ENCODE measurements at regions not wholly inside any gene's neighbourhood (a gene's known extent, or its start where the extent isn't known, plus 50 kb on each side); places are given as distances from the start of the nearest gene placed in this dataset.

DNA sequence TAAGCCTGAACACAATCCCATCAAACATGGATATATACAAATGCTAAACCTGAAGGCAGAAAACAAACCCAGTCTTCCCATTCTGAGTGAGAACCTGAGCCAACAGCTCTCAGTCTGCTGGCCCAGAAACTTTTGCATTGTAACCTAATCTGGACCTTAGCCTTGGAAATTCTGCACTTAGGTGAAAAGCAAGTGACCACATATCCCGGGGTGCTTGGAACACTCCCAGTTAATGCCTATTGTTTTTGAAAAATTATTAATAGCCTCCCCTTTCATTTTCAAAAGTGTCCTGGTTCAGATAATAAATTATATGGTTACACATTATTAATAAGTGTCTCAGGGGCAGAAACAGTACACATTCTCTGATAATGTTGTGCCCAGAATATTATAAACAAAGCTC is 228.3 kb upstream of the TARS1 start:
- ChIA-PET POLR2A (ENCODE audit: low non-redundant PET) (no interaction called here), CTCF (no interaction called here)
- DNase-seq (ENCODE audit: low spot score), result no peak
- TF ChIP-seq, protein P1, sequence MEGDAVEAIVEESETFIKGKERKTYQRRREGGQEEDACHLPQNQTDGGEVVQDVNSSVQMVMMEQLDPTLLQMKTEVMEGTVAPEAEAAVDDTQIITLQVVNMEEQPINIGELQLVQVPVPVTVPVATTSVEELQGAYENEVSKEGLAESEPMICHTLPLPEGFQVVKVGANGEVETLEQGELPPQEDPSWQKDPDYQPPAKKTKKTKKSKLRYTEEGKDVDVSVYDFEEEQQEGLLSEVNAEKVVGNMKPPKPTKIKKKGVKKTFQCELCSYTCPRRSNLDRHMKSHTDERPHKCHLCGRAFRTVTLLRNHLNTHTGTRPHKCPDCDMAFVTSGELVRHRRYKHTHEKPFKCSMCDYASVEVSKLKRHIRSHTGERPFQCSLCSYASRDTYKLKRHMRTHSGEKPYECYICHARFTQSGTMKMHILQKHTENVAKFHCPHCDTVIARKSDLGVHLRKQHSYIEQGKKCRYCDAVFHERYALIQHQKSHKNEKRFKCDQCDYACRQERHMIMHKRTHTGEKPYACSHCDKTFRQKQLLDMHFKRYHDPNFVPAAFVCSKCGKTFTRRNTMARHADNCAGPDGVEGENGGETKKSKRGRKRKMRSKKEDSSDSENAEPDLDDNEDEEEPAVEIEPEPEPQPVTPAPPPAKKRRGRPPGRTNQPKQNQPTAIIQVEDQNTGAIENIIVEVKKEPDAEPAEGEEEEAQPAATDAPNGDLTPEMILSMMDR (conservative IDR thresholded peaks at IDR 0.05; ENCODE audit: low read depth), result no peak
- no peak overlapping the region for H3K27ac ChIP-seq

DNA sequence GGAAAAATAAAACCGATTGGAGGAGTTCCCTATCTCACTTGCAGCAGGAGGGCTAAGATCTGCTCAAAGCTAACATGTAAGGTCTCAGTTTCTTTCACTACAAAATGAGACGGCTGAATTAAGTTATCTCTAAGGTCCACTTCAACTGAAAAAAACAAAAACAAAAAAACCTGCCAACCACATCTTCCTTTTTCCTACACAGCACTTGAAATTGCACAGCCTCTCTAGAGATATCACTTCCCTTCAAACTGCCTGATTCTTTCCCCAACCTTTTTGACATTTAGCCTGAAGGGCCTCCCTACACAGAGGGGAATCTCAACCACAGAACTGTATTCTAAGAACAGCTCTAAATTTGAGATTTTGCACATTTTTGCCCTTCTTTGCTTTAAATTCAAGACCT is 227.9 kb upstream of the TARS1 start:
- DNase-seq (ENCODE audit: low spot score), result no peak
- ChIA-PET CTCF (no interaction called here), POLR2A (ENCODE audit: low non-redundant PET) (no interaction called here)
- H3K27ac ChIP-seq, result no peak overlapping the region
- TF ChIP-seq, protein P1 (conservative IDR thresholded peaks at IDR 0.05; ENCODE audit: low read depth), result no peak

DNA sequence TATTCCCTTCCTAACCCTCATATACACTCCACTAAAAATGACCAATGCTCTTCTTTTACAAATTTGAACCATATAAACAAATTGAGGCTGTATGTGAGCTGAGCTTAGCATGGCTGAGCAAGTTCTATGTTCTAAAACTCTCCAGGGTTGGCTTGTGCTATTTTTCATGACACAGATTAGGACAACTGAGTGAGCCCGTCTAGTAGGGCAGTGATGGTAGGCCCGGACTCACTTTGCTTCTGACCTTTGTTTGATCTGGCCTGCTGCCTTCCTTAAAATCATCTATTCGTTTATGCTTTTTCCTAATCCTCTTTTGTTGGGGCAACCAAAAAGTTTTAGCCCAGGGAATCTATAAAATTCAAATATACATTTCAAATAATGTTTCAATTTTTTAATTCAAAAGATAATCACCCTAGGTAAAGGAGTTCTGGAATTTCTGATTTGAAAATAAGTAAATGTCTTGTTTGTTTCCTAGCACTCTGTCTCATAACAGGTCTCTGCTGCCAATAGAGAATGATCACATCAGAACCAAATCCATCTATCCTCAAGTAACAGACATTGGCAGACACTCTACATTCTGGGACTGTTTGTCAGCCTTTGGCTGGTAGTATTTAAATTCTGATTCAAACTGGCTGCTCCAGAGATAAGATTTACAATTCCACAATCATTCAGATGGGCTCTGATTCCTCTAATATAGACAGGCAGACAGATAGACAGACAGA is 217.0 kb upstream of the TARS1 start:
- POLR2A ChIA-PET (ENCODE audit: low non-redundant PET), result no interaction called here
- H3K27ac ChIP-seq, result no peak overlapping the region
- CTCF ChIA-PET, result no interaction called here
- no peak for DNase-seq (ENCODE audit: low spot score)
- TF ChIP-seq, protein P1 (conservative IDR thresholded peaks at IDR 0.05; ENCODE audit: low read depth), result no peak

DNA sequence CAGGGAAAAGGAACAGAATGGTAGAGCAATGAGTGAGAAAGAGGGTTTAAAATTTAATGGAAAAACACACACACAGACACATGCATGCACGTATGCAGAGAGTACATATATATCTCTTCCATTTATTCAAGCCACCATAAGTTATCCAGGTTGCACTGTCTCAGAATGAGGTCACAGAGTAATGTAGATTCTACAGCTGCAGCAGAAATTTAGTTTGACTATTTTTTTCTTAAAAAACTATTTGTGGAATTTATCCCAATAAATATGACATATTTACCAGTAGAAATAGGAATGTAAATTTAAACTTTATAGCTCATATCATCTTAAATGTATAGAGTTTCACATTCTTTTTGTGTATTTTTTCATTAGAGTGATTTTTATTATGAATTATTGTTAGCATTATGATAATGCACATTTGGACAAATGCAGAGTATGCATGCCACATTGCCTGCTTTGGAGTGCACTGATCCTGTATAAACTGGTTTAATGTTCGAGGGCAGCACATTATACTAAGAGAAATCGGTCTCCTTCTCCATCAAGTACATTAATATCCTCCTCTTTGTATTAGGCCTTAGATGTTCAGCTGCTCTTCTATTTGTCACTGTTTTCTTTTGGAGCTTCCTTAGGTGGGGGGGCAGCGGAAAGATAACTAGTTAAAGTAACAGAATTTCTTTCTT is 216.3 kb upstream of the TARS1 start:
- H3K27ac ChIP-seq, result no peak overlapping the region
- ChIA-PET CTCF (interaction anchor here (0.6 kb wide), 1 partner anchor 22 kb away, joined by 3 read pairs; no protein-coding TSS in a partner anchor), POLR2A (ENCODE audit: low non-redundant PET) (no interaction called here)
- TF ChIP-seq, protein P1 (conservative IDR thresholded peaks at IDR 0.05; ENCODE audit: low read depth), result no peak
- no peak for DNase-seq (ENCODE audit: low spot score)

DNA sequence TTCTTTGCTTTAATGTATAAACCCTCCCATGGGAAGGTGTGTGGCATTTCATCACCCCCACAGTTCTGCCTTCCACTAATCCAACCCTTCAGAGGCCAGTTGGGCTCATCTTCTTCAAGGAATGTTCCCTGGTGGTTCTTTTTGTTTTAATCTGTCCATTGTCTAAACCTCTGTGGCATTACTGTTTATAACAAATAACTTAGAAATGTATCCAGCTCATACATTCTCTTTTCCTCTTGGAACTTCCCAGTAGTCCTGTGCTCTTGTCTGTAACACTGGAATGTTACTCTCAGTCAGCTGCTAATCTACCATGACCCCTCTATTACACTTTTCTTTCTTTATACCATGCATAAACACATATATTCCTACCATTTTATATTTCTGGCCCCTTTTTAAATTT is 213.5 kb upstream of the TARS1 start:
- POLR2A ChIA-PET (ENCODE audit: low non-redundant PET), result no interaction called here
- no peak overlapping the region for H3K27ac ChIP-seq
- no peak for DNase-seq (ENCODE audit: low spot score)
- CTCF ChIA-PET, result no interaction called here
- TF ChIP-seq, protein P1 (conservative IDR thresholded peaks at IDR 0.05; ENCODE audit: low read depth), result no peak

DNA sequence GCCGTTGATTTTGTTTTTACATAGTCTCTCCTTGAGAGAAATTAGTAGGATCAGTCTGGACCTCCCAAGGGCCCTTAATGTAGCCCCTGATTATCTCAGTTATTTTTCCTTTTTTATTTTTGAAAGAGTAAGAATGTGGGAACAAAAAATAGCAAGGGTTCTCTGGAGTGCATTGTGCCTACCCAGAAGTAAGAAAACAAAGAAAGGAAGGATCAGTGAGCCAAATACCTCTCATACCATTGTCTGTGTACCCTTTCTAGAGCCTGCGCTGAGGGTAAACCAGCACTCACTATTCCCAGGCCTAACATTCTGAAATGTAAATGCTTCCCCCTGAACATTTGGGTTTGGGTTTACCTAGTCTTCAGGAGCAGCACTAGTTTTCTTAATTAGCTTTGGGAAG is 213.0 kb upstream of the TARS1 start:
- ChIA-PET POLR2A (ENCODE audit: low non-redundant PET) (no interaction called here), CTCF (no interaction called here)
- H3K27ac ChIP-seq, result no peak overlapping the region
- DNase-seq (ENCODE audit: low spot score), result no peak
- TF ChIP-seq, protein P1 (conservative IDR thresholded peaks at IDR 0.05; ENCODE audit: low read depth), result no peak

Data from RWPE1 (cell line).